ENCODE measurements at regions not wholly inside any gene's neighbourhood (a gene's known extent, or its start where the extent isn't known, plus 50 kb on each side); places are given as distances from the start of the nearest gene placed in this dataset.

DNA sequence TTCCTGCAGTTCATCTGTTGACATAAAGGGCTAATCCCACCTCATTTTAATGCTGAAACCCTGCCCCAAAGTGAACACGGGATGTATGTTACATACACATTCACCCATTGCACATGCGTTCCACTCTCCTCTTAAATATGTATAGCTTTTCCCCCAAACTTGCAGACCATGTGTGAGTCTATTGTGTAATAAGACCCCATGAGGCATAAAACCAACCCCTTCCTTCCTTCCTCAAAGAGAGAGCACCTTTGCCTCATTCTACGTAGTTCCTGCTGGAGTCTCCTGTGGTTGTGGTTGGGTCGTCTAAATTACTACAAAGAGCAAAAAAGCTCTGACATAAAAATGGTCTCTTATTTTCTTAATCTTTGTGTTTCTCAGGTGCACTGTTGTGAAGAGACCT, 345.7 kb upstream of the KLF6 start:
- H3K36me3 ChIP-seq (ENCODE audit: control insufficient read depth, insufficient read depth, low read length): no peaks in the 10 kb centered on the region
- no peak; the same call in 1 of the 2 replicates for ATAC-seq
- no peak for DNase-seq (ENCODE audit: low read depth, low spot score)
- TF ChIP-seq, protein P1, sequence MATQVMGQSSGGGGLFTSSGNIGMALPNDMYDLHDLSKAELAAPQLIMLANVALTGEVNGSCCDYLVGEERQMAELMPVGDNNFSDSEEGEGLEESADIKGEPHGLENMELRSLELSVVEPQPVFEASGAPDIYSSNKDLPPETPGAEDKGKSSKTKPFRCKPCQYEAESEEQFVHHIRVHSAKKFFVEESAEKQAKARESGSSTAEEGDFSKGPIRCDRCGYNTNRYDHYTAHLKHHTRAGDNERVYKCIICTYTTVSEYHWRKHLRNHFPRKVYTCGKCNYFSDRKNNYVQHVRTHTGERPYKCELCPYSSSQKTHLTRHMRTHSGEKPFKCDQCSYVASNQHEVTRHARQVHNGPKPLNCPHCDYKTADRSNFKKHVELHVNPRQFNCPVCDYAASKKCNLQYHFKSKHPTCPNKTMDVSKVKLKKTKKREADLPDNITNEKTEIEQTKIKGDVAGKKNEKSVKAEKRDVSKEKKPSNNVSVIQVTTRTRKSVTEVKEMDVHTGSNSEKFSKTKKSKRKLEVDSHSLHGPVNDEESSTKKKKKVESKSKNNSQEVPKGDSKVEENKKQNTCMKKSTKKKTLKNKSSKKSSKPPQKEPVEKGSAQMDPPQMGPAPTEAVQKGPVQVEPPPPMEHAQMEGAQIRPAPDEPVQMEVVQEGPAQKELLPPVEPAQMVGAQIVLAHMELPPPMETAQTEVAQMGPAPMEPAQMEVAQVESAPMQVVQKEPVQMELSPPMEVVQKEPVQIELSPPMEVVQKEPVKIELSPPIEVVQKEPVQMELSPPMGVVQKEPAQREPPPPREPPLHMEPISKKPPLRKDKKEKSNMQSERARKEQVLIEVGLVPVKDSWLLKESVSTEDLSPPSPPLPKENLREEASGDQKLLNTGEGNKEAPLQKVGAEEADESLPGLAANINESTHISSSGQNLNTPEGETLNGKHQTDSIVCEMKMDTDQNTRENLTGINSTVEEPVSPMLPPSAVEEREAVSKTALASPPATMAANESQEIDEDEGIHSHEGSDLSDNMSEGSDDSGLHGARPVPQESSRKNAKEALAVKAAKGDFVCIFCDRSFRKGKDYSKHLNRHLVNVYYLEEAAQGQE (IDR thresholded peaks at IDR 0.05; ENCODE audit: insufficient read depth in 1 of 2, low read depth in 2 of 2, low read length in 1 of 2): no peak
- TF ChIP-seq POLR2AphosphoS5 (IDR thresholded peaks at IDR 0.05; ENCODE audit: low read depth, low read length) (no peak), SIN3A (IDR thresholded peaks at IDR 0.05; ENCODE audit: borderline replicate concordance, insufficient read depth, low read depth, low read length) (no peak), TCF7L2 (IDR thresholded peaks at IDR 0.05; ENCODE audit: low read depth, low read length) (no peak)
- TF ChIP-seq, protein P2, sequence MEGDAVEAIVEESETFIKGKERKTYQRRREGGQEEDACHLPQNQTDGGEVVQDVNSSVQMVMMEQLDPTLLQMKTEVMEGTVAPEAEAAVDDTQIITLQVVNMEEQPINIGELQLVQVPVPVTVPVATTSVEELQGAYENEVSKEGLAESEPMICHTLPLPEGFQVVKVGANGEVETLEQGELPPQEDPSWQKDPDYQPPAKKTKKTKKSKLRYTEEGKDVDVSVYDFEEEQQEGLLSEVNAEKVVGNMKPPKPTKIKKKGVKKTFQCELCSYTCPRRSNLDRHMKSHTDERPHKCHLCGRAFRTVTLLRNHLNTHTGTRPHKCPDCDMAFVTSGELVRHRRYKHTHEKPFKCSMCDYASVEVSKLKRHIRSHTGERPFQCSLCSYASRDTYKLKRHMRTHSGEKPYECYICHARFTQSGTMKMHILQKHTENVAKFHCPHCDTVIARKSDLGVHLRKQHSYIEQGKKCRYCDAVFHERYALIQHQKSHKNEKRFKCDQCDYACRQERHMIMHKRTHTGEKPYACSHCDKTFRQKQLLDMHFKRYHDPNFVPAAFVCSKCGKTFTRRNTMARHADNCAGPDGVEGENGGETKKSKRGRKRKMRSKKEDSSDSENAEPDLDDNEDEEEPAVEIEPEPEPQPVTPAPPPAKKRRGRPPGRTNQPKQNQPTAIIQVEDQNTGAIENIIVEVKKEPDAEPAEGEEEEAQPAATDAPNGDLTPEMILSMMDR (IDR thresholded peaks at IDR 0.05): no peak
- no peaks in the 10 kb centered on the region for H3K27me3 ChIP-seq (ENCODE audit: control insufficient read depth, insufficient read depth, low read length)
- peaks cover 11% of the 10 kb centered on the region for H3K4me1 ChIP-seq (ENCODE audit: control insufficient read depth, insufficient read depth, low read length)
- ChIA-PET CTCF (interaction anchor here (0.5 kb wide), 1 partner anchor 302 kb away, joined by 3 read pairs; no protein-coding TSS in a partner anchor), POLR2A (no interaction called here)
- BruUV-seq (replicated peaks): no TSS peak
- in situ Hi-C loops (cut with HindIII; ENCODE audit: low pct_unique_long_range_greater_than_20kb, low sequenced_read_pairs): no loop called here
- H3K4me3 ChIP-seq (ENCODE audit: low read depth in 2 of 2, low read length in 2 of 2): no peak overlapping the region
- H3K9me3 ChIP-seq (ENCODE audit: control insufficient read depth, insufficient read depth, low read depth, low read length): peaks cover 4% of the 10 kb centered on the region; the same call in 1 of the 2 replicates
- peak overlapping the region; percentile 75 for H3K27ac ChIP-seq (ENCODE audit: low read length)
- intact Hi-C loops (cut with micrococcal nuclease; ENCODE audit: unreplicated experiment): no loop called here

DNA sequence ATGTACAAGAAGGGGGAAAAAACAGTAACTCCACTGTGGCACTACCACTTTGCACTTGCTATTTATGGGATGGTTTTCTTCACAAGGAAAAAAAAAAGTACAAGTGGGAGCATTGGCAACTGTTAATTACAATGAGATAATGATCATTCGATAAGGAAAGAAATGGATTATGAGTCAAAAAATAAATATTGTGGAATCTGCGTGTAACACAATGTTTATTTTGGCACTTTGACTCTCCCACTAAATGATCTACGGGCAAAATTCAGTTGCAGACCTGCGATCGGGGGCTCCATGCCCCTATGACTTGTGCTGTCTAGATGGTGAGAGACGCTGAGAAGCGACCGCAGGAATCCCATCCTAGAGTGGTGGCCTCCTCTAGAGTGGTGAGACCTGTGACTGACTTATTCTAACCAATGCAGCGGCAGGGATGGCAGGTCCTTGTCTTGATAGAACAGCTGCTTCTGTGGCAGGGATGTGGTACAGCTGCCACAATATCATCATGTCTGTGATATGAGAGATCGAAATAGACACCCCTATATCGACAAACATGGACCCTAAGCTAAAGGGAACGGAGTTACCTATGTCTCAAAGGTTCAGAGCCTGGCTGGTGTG, 345.0 kb upstream of the KLF6 start:
- Histone ChIP-seq H3K36me3 (ENCODE audit: control insufficient read depth, insufficient read depth, low read length) (no peaks in the 10 kb centered on the region), H3K27me3 (ENCODE audit: control insufficient read depth, insufficient read depth, low read length) (no peaks in the 10 kb centered on the region), H3K9me3 (ENCODE audit: control insufficient read depth, insufficient read depth, low read depth, low read length) (peaks cover 4% of the 10 kb centered on the region; the same call in 1 of the 2 replicates), H3K4me3 (ENCODE audit: low read depth in 2 of 2, low read length in 2 of 2) (0 out of 4 replicates have a peak overlapping the region, but pooled peaks of 1 of the 2 experiments have one; percentile 3), H3K27ac (ENCODE audit: low read length) (peak overlapping the region; percentile 75), H3K4me1 (ENCODE audit: control insufficient read depth, insufficient read depth, low read length) (peaks cover 11% of the 10 kb centered on the region)
- BruUV-seq (replicated peaks): no TSS peak
- ChIA-PET CTCF (no interaction called here), POLR2A (no interaction called here)
- intact Hi-C loops (cut with micrococcal nuclease; ENCODE audit: unreplicated experiment): no loop called here
- peak; percentile 87 for ATAC-seq
- TF ChIP-seq, protein P1 (IDR thresholded peaks at IDR 0.05; ENCODE audit: insufficient read depth in 1 of 2, low read depth in 2 of 2, low read length in 1 of 2): no peak
- TF ChIP-seq TCF7L2 (IDR thresholded peaks at IDR 0.05; ENCODE audit: low read depth, low read length): no peak
- no peak for TF ChIP-seq SIN3A (IDR thresholded peaks at IDR 0.05; ENCODE audit: borderline replicate concordance, insufficient read depth, low read depth, low read length)
- TF ChIP-seq, protein P2 (IDR thresholded peaks at IDR 0.05): no peak
- no peak; the same call in 1 of the 2 replicates for TF ChIP-seq POLR2AphosphoS5 (IDR thresholded peaks at IDR 0.05; ENCODE audit: low read depth, low read length)
- in situ Hi-C loops (cut with HindIII; ENCODE audit: low pct_unique_long_range_greater_than_20kb, low sequenced_read_pairs): no loop called here
- DNase-seq (ENCODE audit: low read depth, low spot score): no peak

All from Panc1 (cell line).